ENCODE measurements at regions not wholly inside any gene's neighbourhood (a gene's known extent, or its start where the extent isn't known, plus 50 kb on each side); places are given as distances from the start of the nearest gene placed in this dataset.
A peak's percentile ranks its signal among the peaks of the same experiment; 100 is the strongest.
"Not testable (repeated sequence)": the region's sequence is repeated elsewhere in the genome, so short reads cannot be mapped to it uniquely, and the experiment has no call there.

DNA sequence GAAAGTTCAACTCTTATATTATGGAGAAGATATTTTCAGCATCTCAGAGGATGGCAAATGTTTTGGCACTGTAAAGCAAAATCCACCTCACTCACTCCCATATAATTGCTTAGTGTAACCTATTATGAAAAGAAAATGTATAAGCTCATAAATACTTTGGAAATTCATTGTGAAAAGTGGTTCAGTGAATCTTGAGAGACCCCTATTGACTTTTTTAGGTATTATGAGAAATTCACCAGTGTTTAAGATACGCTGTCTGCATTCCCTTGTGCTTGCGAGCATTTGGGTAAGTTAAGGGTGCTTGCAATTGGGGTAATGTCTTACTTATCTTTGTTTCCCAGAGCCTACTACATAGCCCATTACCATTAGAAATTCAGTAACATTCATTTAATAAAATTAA is 66.3 kb upstream of the BMP5 start:
- TF ChIP-seq MYC (IDR thresholded peaks at IDR 0.05; ENCODE audit: low read depth, low read length): no peak
- TF ChIP-seq, protein P1, sequence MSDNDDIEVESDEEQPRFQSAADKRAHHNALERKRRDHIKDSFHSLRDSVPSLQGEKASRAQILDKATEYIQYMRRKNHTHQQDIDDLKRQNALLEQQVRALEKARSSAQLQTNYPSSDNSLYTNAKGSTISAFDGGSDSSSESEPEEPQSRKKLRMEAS (IDR thresholded peaks at IDR 0.05; ENCODE audit: low read depth, low read length): no peak
- no peak for TF ChIP-seq CTCF (IDR thresholded peaks at IDR 0.05; ENCODE audit: low read depth, low read length)
- TF ChIP-seq POLR2A (IDR thresholded peaks at IDR 0.05; ENCODE audit: extremely low read depth, insufficient read length): no peak
- H3K4me3 ChIP-seq (ENCODE audit: low read depth, low read length): no peak overlapping the region
- DNase-seq (ENCODE audit: low read depth): peak; percentile 11

- DNase-seq (ENCODE audit: low read depth): no peak
- no peak for TF ChIP-seq MYC (IDR thresholded peaks at IDR 0.05; ENCODE audit: low read depth, low read length)
- no peak for TF ChIP-seq POLR2A (IDR thresholded peaks at IDR 0.05; ENCODE audit: extremely low read depth, insufficient read length)
- no peak for TF ChIP-seq CTCF (IDR thresholded peaks at IDR 0.05; ENCODE audit: low read depth, low read length)
- TF ChIP-seq, protein P1 (IDR thresholded peaks at IDR 0.05; ENCODE audit: low read depth, low read length): no peak
Observed at GRCh38 chr6:55937951-55938690, 62.7 kb upstream of the BMP5 start.

DNA sequence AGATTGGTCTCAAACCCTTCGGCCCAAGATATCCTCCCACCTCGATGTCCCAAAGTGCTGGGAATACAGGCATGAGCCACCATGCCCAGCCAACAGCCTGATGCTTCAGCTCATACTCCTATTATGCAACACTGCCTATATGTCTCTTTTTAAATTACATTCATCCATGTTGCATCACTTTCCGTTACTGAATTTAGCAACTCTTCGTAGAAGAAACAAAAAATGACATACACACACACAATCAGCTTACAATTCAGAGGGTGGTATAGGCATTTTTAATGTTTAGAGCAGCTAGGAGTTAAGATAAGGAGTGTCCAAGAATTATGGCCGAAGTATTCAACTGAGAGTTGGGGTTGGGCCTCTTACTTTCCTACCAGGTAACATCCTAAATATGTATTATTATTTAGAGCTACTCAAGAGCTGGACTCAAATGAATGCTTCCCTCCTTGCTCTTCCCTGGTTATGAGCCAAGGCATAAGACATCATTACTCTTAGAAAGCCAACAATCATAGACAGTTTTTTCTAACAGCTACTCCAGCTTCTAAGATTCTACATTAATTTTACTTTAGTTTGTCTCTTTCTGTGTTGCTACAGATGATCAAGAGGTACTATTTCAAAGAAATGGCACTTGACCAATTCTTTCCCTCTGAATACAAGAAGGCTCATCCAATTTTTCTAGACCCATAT is 62.0 kb upstream of the BMP5 start:
- TF ChIP-seq MYC (IDR thresholded peaks at IDR 0.05; ENCODE audit: low read depth, low read length): no peak
- TF ChIP-seq CTCF (IDR thresholded peaks at IDR 0.05; ENCODE audit: low read depth, low read length): no peak
- TF ChIP-seq, protein P1 (IDR thresholded peaks at IDR 0.05; ENCODE audit: low read depth, low read length): no peak
- no peak overlapping the region for H3K4me3 ChIP-seq (ENCODE audit: low read depth, low read length)
- DNase-seq (ENCODE audit: low read depth): peak; percentile 49

More at GRCh38 chr6:55937951-55938690, 62.7 kb upstream of the BMP5 start:
- no peak overlapping the region for H3K4me3 ChIP-seq (ENCODE audit: low read depth, low read length)

DNA sequence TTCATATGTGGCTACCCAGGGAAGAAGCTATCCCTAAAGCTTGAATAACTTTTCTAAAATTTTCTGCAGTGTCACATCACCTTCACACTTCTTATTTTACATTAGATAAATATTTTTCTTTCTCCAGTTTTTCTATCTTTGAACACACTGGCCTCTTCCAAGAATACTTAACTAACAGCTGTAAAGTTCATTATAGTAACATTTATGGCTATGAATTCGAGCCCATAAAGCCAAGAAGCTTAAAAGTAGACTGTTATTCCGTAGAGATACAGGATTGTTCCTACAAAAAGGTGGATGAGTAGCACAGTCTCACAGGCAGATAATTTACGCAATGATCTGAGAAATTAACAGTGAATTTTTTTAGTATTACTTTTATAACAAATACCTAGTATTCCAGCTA is 55.7 kb upstream of the BMP5 start:
- no peak for DNase-seq (ENCODE audit: low read depth)
- no peak for TF ChIP-seq POLR2A (IDR thresholded peaks at IDR 0.05; ENCODE audit: extremely low read depth, insufficient read length)
- no peak for TF ChIP-seq CTCF (IDR thresholded peaks at IDR 0.05; ENCODE audit: low read depth, low read length)
- no peak for TF ChIP-seq MYC (IDR thresholded peaks at IDR 0.05; ENCODE audit: low read depth, low read length)
- TF ChIP-seq, protein P1 (IDR thresholded peaks at IDR 0.05; ENCODE audit: low read depth, low read length): no peak
- no peak overlapping the region for H3K4me3 ChIP-seq (ENCODE audit: low read depth, low read length)

- H3K4me3 ChIP-seq (ENCODE audit: low read depth, low read length); DNase-seq (ENCODE audit: low read depth): not testable (repeated sequence)
Observed at GRCh38 chr6:55927713-55928112, 52.3 kb upstream of the BMP5 start.

DNA sequence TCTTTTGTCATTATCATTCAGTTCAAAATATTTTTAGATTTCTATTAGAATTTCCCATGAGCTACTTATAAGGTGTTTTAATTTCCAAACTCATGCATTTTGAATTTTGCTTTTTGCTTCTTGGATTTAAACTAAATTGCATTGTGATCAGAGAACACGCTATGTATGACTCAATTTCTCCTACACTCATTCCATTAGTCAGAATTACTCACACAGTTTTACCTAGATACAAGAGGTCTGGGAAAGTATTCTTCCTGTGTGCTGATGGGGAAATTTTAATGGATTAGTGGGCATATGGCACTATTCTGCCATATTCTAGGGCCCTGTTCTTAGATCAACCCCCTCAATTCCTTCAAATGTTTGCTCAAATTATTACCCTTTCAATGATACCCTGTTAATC is 49.9 kb upstream of the BMP5 start:
- no peak for DNase-seq (ENCODE audit: low read depth)
- TF ChIP-seq, protein P1 (IDR thresholded peaks at IDR 0.05; ENCODE audit: low read depth, low read length): no peak
- TF ChIP-seq CTCF (IDR thresholded peaks at IDR 0.05; ENCODE audit: low read depth, low read length): no peak
- no peak for TF ChIP-seq POLR2A (IDR thresholded peaks at IDR 0.05; ENCODE audit: extremely low read depth, insufficient read length)
- TF ChIP-seq MYC (IDR thresholded peaks at IDR 0.05; ENCODE audit: low read depth, low read length): no peak
- H3K4me3 ChIP-seq (ENCODE audit: low read depth, low read length): no peak overlapping the region

Measured in NB4 (cell line).